H9 (cell line): ENCODE measurements at regions not wholly inside any gene's neighbourhood (a gene's known extent, or its start where the extent isn't known, plus 50 kb on each side); places are given as distances from the start of the nearest gene placed in this dataset.

ENCODE experiments used
- DNase-seq: peaks from one replicate; pipeline ENCODE4 v3.0.0-alpha.2; 2017
- H2AFZ ChIP-seq: one replicate; pipeline ENCODE4 v1.6.1; 2013; ENCODE audit warnings: mild to moderate bottlenecking, low read length, control low read depth, moderate library complexity
- H2AK5ac ChIP-seq: 2 replicates; pipeline ENCODE4 v1.6.1; 2013; ENCODE audit warnings: low read length, control low read depth, mixed read lengths; ENCODE audit not compliant: insufficient read length
- H2BK120ac ChIP-seq: one replicate; pipeline ENCODE4 v1.6.1; 2013; ENCODE audit warnings: low read depth, mild to moderate bottlenecking, low read length, control low read depth, inconsistent platforms; ENCODE audit not compliant: poor library complexity, severe bottlenecking
- H2BK12ac ChIP-seq: 2 replicates; pipeline ENCODE4 v1.6.1; 2013; ENCODE audit warnings: low read length, control low read depth, mixed read lengths, low read depth; ENCODE audit not compliant: insufficient read length
- H2BK15ac ChIP-seq: 2 replicates; pipeline ENCODE4 v1.6.1; 2013; ENCODE audit warnings: low read depth, low read length, control low read depth
- H2BK20ac ChIP-seq: one replicate; pipeline ENCODE4 v1.6.1; 2013; ENCODE audit warnings: low read depth, mild to moderate bottlenecking, low read length, control low read depth, inconsistent platforms; ENCODE audit not compliant: poor library complexity, severe bottlenecking
- H2BK5ac ChIP-seq: 2 replicates; pipeline ENCODE4 v1.6.1; 2013; ENCODE audit warnings: low read length, control low read depth, mixed read lengths; ENCODE audit not compliant: insufficient read length
- H3K14ac ChIP-seq: 2 replicates; pipeline ENCODE4 v1.6.1; 2013; ENCODE audit warnings: low read length, control low read depth; ENCODE audit not compliant: insufficient read depth
- H3K18ac ChIP-seq: 2 replicates; pipeline ENCODE4 v1.6.1; 2013; ENCODE audit warnings: low read depth, mild to moderate bottlenecking, mixed read lengths, low read length, control low read depth; ENCODE audit not compliant: insufficient read length
- H3K23ac ChIP-seq: 2 replicates; pipeline ENCODE4 v1.6.1; 2013; ENCODE audit warnings: low read length, control low read depth, mixed read lengths, low read depth; ENCODE audit not compliant: insufficient read length
- H3K23me2 ChIP-seq: 2 replicates; pipeline ENCODE4 v1.6.1; 2013; ENCODE audit warnings: low read depth, mild to moderate bottlenecking, mixed read lengths, low read length, control low read depth; ENCODE audit not compliant: insufficient read length, poor library complexity, severe bottlenecking
- H3K27ac ChIP-seq: 2 replicates; pipeline ENCODE4 v1.5.1; 2013; ENCODE audit warnings: low read length, control low read depth, mixed read lengths, low read depth; ENCODE audit not compliant: insufficient read length
- H3K27me3 ChIP-seq: 2 replicates; pipeline ENCODE4 v1.6.1; 2013; ENCODE audit warnings: low read length, control low read depth, inconsistent platforms; ENCODE audit not compliant: insufficient read depth
- H3K4ac ChIP-seq: 2 replicates; pipeline ENCODE4 v1.6.1; 2013; ENCODE audit warnings: low read depth, mild to moderate bottlenecking, control low read depth, inconsistent platforms, low read length, moderate library complexity
- H3K4me1 ChIP-seq: 2 replicates; pipeline ENCODE4 v1.6.1; 2013; ENCODE audit warnings: low read length, control low read depth, inconsistent platforms; ENCODE audit not compliant: insufficient read depth
- H3K4me2 ChIP-seq: 2 replicates; pipeline ENCODE4 v1.6.1; 2013; ENCODE audit warnings: low read length, control low read depth, mixed read lengths; ENCODE audit not compliant: insufficient read length, insufficient read depth
- H3K56ac ChIP-seq: 2 replicates; pipeline ENCODE4 v1.6.1; 2013; ENCODE audit warnings: low read depth, mild to moderate bottlenecking, mixed read lengths, low read length, control low read depth; ENCODE audit not compliant: insufficient read length
- H3K79me1 ChIP-seq: 2 replicates; pipeline ENCODE4 v1.6.1; 2013; ENCODE audit warnings: low read depth, mild to moderate bottlenecking, moderate library complexity, low read length, control low read depth, inconsistent platforms; ENCODE audit not compliant: insufficient read depth, poor library complexity, severe bottlenecking
- H3K79me2 ChIP-seq: 2 replicates; pipeline ENCODE4 v1.6.1; 2013; ENCODE audit warnings: low read length, control low read depth, inconsistent platforms; ENCODE audit not compliant: insufficient read depth
- H3K9ac ChIP-seq: 2 replicates; pipeline ENCODE4 v1.6.1; 2013; ENCODE audit warnings: low read length, control low read depth, mixed read lengths; ENCODE audit not compliant: insufficient read length; ENCODE audit errors: extremely low read depth
- H3K9me3 ChIP-seq: one replicate; pipeline ENCODE4 v1.6.1; 2013; ENCODE audit warnings: low read depth, low read length, inconsistent platforms; ENCODE audit not compliant: control insufficient read depth
- H3T11ph ChIP-seq: one replicate; pipeline ENCODE4 v1.6.1; 2013; ENCODE audit warnings: mild to moderate bottlenecking, low read length, control low read depth, inconsistent platforms
- H4K20me1 ChIP-seq: one replicate; pipeline ENCODE4 v1.6.1; 2013; ENCODE audit not compliant: control insufficient read depth, insufficient read length, insufficient read depth
- H4K5ac ChIP-seq: 2 replicates; pipeline ENCODE4 v1.6.1; 2013; ENCODE audit warnings: low read depth, mild to moderate bottlenecking, mixed read lengths, low read length, control low read depth; ENCODE audit not compliant: insufficient read length
- H4K8ac ChIP-seq: replicated peaks from 2 replicates; pipeline ENCODE4 v1.6.1; 2013; ENCODE audit warnings: low read length, control low read depth, mixed read lengths, low read depth; ENCODE audit not compliant: insufficient read length
- H4K91ac ChIP-seq: 2 replicates; pipeline ENCODE4 v1.6.1; 2013; ENCODE audit warnings: low read depth, mild to moderate bottlenecking, moderate library complexity, mixed read lengths, low read length, control low read depth; ENCODE audit not compliant: insufficient read length
- H3K27ac Mint-ChIP-seq, 3 experiments: 2 replicates in 2 of 3; 3 replicates in 1 of 3; pipeline ENCODE4 v1.8.0; 2020 to 2021; ENCODE audit warnings: mixed read lengths in 3 of 3, mild to moderate bottlenecking in 1 of 3, moderate library complexity in 1 of 3
- H3K27me3 Mint-ChIP-seq: 2 replicates; pipeline ENCODE4 v1.8.0; 2021; ENCODE audit warnings: low read depth, mild to moderate bottlenecking, moderate library complexity, mixed read lengths
- H3K36me3 Mint-ChIP-seq, 3 experiments: 2 replicates in 2 of 3; 3 replicates in 1 of 3; pipeline ENCODE4 v1.8.0; 2020 to 2021; ENCODE audit warnings: low read depth in 3 of 3, mixed read lengths in 3 of 3; ENCODE audit not compliant: insufficient read depth in 1 of 3
- H3K4me1 Mint-ChIP-seq, 2 experiments: 2 replicates each; pipeline ENCODE4 v1.8.0; 2020; ENCODE audit warnings: mixed read lengths in 2 of 2
- H3K4me3 Mint-ChIP-seq, 2 experiments: 2 replicates in 1 of 2; 3 replicates in 1 of 2; pipeline ENCODE4 v1.8.0; 2020 to 2021; ENCODE audit warnings: mild to moderate bottlenecking in 2 of 2, mixed read lengths in 2 of 2, moderate library complexity in 1 of 2
- H3K9me3 Mint-ChIP-seq, 2 experiments: 2 replicates in 1 of 2; 3 replicates in 1 of 2; pipeline ENCODE4 v1.8.0; 2020; ENCODE audit warnings: mild to moderate bottlenecking in 2 of 2, mixed read lengths in 2 of 2, moderate library complexity in 1 of 2
- WGBS: extraction: QIAGEN DNeasy Blood & Tissue Kit; methylation state at CpG from one replicate; pipeline ENCODE4 v1.1.7; 2013; ENCODE audit warnings: missing lambda C conversion rate, low lambda C conversion rate, mixed read lengths; ENCODE audit not compliant: insufficient read length; ENCODE audit errors: extremely low coverage; 5-methylcytosine and 5-hydroxymethylcytosine counted together
- TF ChIP-seq, protein P1 (sequence below): fragments of 200-600 bp; sonication (generic); conservative IDR thresholded peaks from 3 replicates; pipeline ENCODE4 v1.8.0; 2021; ENCODE audit warnings: antibody characterized with exemption, mild to moderate bottlenecking

DNA sequence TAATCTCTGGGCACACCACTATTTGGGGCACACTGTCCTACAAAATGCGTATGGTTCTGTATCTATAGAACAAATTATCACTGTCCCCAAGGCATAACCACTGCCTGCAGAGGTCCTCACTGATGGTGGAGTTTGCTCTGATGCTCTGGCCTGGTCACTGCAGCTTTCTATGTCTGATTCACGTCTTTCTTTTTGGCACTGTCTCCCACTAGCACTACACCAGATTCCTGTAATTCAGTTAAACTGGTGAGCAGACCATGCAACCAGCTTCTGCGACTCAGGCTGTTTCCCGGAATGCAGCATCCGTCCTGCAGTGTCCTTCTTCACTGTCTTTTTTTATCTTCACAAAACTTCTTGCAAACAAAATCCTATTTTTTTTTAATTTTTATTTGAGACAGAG, 112.8 kb downstream of the KLF6 start:
- Mint-ChIP-seq H3K27ac (no peak overlapping the region), H3K4me3 (no peak overlapping the region), H3K9me3 (no peaks in the 10 kb centered on the region), H3K36me3 (no peaks in the 10 kb centered on the region), H3K27me3 (peaks cover 9% of the 10 kb centered on the region), H3K4me1 (peaks cover 25 to 29% of the 10 kb centered on the region in 2 experiments)
- no peak overlapping the region for H3K56ac ChIP-seq
- DNase-seq = no peak
- no peak overlapping the region for H4K8ac ChIP-seq
- no peak overlapping the region for H2BK12ac ChIP-seq
- H3T11ph ChIP-seq = no peak overlapping the region
- no peak overlapping the region for H2BK120ac ChIP-seq
- H4K91ac ChIP-seq = no peak overlapping the region
- no peak overlapping the region for H3K23ac ChIP-seq
- H3K27ac ChIP-seq = no peak overlapping the region
- no peak overlapping the region for H4K5ac ChIP-seq
- H3K4ac ChIP-seq = no peak overlapping the region
- H3K4me2 ChIP-seq = no peak overlapping the region
- H3K9me3 ChIP-seq = no peaks in the 10 kb centered on the region
- no peak overlapping the region for H2BK20ac ChIP-seq
- no peak overlapping the region for H2AFZ ChIP-seq
- H4K20me1 ChIP-seq = no peaks in the 10 kb centered on the region
- no peak overlapping the region for H3K9ac ChIP-seq
- H3K79me2 ChIP-seq = no peaks in the 10 kb centered on the region
- no peak overlapping the region for H2AK5ac ChIP-seq
- no peak overlapping the region for H3K18ac ChIP-seq
- no peaks in the 10 kb centered on the region for H3K79me1 ChIP-seq
- H3K27me3 ChIP-seq = no peaks in the 10 kb centered on the region
- no CpG with 5 or more reads among the region's 5 CpGs for WGBS
- H2BK5ac ChIP-seq = no peak overlapping the region
- H3K4me1 ChIP-seq = no peaks in the 10 kb centered on the region
- no peak overlapping the region for H3K14ac ChIP-seq
- TF ChIP-seq, protein P1, sequence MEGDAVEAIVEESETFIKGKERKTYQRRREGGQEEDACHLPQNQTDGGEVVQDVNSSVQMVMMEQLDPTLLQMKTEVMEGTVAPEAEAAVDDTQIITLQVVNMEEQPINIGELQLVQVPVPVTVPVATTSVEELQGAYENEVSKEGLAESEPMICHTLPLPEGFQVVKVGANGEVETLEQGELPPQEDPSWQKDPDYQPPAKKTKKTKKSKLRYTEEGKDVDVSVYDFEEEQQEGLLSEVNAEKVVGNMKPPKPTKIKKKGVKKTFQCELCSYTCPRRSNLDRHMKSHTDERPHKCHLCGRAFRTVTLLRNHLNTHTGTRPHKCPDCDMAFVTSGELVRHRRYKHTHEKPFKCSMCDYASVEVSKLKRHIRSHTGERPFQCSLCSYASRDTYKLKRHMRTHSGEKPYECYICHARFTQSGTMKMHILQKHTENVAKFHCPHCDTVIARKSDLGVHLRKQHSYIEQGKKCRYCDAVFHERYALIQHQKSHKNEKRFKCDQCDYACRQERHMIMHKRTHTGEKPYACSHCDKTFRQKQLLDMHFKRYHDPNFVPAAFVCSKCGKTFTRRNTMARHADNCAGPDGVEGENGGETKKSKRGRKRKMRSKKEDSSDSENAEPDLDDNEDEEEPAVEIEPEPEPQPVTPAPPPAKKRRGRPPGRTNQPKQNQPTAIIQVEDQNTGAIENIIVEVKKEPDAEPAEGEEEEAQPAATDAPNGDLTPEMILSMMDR = no peak
- no peak overlapping the region for H2BK15ac ChIP-seq
- H3K23me2 ChIP-seq = no peaks in the 10 kb centered on the region
